NCI-H2081 (cell line): ENCODE measurements at regions not wholly inside any gene's neighbourhood (a gene's known extent, or its start where the extent isn't known, plus 50 kb on each side); places are given as distances from the start of the nearest gene placed in this dataset.

Source experiments
- DNase-seq, 2 experiments: peaks; one replicate each; lab custom pipeline; 2025; lab: John Stamatoyannopoulos, UW

DNA sequence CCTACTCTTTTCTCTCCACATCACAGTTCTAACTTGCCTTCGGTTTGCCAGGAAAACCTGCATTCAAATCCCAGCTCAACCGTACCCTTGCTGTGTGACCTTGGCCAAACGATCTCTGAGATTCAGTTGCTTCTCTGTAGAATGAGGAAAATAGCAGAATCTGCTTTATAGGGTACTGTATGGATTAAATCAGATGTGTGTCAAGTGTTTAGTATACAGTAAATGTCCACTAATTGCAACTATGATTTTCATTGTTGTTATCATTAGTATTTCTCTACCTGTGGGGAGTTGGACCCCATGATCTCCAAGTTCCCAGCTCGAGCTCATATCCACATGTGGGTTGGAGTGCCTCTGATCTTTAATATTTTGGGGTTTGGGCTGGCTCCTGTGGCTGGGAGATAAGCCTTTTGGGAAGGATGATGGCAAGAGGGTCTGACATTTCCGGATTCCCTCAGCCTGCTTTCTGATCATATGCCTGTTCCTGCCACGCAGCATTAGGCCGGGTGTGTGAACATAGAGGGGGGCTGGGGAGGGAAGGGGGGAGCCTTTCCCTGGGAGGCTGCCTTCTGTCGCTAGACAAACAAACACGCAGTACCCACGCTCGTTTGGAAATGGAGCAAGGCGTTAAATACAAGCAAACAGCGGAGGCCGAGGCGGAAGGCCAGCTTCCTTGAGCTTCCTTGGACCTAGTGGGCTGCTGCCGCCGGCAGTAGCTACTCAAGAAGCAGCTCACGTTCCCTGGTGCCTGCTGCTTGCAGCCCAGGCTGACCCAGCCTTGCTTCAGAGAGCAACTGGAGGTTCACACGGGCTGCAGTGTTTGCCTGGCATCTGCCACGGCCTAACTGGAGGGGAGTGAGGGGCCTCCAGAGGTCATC lies 213.5 kb upstream of the LHX5 start:
- no peak for DNase-seq

DNA sequence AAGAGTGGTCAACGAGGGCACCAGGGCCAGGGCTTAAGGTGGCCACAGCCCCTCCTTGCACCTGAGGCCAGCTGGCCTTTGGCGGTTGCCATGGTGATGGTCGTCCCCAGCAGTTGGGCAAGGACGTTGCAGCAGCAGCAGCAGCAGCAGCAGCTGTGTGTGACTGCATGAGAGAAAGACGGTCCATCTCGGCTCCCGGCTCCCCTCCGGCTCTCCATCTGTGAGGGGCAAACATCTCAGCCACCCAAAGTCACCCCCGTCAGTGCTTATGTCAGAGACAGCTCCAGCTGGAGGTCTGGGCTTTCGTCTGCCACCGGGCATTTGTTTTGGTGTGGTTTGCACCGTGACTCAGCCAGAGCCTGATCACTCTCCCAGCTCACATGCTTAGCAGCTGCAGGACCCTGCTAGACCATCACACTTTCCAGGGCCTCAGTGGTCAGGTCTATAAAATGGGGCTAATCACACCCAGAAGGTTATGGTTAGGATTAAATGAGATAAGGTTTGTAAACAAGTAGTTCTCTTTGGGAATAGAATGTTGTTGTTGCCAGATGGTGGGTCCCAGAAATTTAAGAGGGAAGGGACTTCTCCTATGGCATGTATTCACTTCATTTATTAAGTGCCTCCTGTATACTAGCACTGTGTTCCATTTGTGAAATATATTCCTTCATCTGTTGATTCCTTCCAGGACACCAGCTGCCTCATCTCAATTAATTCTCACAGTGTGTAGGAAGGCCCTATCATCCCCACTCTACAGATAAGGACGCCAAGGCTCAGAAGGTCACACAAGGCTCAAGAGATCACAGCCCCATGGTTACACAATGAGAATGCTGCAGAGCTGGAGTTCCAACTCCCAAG lies 212.6 kb upstream of the LHX5 start:
- DNase-seq = no peak

DNA sequence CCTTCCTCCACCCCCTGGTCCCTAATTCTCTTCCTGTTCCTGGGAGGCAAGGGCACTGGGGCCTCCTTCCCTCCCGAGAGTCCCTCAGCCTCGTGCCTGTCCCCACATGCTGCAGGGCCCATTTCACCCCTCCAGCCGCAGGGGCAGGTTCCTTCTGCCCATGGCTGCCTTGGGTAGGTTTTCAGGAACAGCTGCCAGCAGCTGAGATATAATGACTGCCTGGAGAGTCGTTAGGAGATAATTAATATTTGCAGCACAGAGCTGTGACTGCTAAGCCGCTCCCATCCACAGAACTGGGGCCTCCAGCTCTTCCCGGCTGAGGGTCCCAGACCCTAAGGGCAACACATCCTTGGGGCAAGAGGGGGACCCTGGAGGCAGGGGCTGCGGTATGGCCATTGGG lies 211.9 kb upstream of the LHX5 start:
- peak in 1 of 2 experiments; percentile 3 for DNase-seq

DNA sequence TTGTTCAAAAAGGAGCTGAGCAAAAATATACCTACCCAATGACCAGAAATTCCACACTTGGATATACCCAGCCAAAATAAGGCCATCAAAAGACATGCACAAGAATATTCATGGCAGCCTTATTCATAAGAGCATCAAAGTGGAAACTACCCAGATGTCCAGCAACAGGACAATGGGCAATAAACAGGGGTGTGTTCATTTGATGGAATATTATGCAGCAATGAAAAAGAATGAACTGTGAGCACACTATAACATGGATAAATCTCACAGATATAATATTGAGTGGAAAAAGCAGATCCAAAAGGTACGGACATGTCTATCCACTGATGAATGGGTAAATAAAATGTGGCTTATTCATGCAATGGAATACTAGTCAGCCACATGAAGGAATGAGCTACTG lies 209.2 kb upstream of the LHX5 start:
- no peak for DNase-seq

DNA sequence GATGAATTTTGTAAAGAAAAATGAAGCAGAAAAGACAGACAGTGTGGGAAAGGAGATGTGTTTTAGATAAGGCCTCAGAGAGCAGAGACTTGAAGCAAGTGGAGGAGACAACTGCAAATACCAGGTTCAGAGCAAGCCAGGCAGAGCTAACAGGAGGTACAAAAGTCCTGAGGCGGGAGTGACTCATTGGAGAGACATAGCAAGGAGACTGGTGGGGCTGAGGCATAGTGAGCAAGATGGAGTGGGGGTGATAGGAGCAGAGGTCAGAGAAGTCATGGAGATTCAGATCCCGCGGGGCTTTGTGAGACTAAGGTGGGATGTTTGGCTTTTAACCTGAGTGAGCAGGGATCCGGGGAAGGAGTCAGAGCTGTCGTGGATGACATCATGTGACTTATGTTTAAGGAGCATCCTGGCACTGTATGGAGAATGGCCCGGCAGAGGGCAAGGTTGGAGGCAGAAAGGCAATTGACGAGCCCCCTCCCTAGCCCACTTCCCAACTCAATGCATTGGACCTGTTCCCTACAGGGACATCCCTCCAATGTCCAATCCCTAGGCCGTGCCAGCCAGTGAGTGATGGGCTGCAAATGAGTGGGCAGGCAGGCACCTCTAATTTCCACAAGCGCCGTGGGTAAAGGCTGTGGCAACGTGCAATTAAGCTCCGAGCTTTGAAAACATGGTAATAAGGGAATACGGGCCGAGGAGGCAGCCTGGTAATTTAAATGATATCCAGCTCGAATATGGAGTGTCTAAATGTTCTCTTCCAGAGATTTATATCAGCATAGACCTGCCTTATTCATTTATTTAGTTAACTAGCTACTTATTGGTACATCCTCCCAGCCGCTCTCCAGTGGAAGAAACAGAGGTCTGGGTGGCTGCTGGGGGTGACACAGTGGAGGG lies 206.8 kb upstream of the LHX5 start:
- no peak for DNase-seq

DNA sequence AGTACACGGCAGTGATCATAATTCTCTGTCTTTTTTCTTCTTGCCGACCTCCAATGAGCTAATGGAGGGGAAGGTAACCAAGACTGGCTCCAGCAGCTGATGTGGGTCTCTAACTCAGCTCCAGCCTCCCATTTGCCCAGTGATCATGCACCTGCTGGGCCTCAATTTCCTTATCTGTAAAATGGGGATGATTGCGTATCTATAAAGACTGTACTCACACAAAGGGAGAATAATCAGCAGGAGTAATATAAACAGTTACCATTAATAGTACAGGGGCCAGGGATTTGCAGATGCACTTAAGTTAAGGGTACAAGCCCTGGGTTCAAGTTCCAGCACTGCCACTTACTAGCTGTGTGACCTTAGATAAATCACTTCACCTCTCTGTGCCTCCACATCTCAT lies 204.9 kb upstream of the LHX5 start:
- DNase-seq = no peak

DNA sequence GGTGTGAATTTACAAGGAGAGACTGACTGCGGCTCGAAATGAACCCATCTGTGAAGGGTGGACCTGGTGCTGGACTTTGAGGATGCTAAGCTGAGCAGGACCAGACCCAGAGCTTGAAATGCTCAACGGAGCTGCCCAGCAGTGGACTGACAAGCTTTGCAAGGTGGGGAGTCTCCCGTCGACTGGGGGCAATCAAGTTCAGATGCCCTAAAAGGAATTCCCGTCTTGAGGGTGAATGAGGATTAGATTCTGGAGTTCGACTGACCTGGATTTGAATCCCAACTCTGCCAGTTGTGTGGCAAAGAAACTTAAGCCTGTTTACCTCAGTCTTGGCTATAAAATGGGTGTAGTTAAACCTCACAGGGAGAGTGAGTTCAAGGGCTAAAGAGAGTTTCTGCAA lies 204.4 kb upstream of the LHX5 start:
- DNase-seq = no peak

DNA sequence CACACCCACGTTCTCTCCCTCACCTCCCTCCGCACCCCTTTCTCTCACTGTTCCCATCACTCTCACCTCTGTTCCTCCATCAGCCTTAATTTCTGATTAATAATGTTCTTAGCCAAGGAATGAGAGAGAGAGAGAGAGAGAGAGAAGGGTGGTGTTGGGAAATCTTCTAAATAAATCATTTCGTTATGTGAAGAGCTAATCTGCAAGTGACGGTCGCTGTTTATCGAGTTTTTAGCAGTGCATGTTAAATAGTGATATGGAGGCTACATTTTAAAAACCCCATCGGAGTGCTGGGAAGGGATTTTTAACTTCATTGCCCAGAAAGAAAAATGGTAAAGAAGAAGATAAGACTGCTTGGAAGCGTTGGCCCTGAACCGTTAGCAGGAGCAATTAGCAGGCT lies 203.3 kb upstream of the LHX5 start:
- DNase-seq = no peak

DNA sequence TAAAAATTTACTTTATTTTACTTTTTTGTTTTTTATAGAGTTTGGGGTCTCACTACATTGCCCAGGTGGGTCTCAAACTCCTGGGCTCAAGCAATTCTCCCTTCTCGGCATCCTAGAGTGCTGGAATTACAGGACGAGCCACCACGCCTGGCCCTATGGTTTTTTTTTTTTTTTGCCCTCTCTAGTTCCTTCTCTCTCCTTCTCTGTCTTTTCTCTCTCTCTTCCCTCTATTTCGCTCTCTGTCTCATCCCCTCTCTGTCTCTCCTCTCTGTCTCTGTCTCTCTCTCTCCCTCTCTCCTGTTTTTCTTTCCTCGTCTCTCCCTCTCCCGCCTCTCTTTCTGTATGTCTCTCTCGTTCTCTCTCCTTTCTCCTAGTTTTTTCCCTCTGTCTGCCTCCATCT lies 202.6 kb upstream of the LHX5 start:
- DNase-seq = no peak

DNA sequence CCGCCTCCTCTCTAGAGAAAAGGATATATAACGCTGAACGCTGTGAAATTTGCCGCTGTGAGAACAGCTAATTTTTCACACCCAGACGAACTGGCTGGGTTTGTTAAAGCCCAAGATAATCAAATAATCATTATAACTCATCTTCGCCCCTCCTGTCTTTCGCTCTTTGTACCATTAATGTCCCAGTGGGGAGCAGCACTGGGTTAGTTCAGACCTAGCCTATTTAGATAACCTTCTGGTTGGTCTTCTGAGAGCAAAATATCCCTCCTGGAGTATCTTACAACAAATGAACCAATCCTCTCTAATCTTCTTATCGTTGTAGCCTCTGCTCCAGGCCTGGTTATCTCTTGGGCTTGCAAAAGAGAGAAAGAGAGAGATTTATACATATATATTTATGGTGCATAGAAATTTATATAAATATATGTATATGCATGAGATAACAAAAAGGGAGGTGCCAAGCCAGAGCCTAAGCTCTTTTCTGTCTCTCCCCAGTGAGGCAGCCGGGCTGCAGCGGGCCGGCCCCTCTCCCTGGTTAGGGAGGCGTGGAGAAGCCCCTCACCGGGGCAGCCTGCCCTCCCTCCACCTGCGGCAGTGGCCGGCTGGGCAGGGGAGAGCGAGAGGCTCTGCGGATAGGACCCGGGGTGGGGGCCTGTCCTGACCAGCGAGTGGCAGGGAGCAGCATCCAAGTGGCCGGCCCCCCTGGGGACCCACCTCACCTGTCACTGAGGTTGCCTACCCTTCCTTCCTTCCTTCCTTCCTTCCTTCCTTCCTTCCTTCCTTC lies 202.0 kb upstream of the LHX5 start:
- DNase-seq = no peak

DNA sequence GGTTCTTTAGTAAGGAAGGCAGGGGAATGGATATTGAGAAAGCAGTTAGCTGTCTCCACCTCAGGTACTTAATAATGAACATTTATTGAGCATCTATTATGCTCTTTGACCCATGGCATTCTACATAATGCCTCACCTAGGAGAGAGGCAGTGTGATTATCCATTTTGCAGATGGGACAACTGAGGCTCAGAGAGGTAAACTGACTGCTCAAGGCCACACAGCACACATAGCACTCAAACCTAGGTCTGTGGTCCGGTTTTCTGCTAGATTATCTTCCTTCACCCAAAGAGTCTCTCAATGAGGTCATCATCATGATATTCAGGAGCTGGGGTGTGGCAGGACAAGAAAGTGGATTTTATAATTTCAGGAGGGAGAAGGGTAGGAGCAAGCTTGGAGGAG lies 199.1 kb upstream of the LHX5 start:
- no peak for DNase-seq

DNA sequence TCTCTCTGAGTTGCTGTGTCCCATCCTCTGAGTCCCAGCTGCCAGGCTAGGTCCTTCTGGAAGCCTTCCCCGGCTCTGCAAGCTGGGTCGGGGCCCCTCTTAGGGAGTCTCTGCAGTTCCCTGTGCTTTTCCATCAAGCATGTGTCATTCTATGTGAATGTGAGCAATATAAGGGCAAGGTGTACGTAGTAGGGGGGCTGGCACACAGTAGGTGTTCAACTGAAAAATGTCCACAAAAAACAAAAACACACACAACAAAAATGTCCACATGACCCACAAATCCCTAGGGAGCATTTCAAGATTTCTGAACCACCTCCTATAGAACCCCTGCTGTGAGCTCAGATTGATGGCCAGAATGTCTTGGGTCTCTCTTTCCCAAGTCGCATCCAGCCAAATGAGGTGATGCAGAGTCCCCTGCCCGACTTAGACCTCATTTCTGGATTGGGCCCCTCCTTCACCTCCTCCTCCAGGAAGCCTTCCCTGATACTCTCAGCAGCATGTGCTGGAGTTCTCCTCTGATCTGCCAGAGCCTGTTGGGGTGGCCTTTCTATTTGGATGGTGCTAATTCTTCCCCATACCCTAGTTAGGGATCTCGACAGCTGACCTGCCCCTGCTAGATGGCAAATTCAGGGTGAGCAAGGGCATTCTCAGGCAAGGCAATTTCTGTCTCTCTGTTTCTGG lies 196.1 kb upstream of the LHX5 start:
- no peak for DNase-seq

DNA sequence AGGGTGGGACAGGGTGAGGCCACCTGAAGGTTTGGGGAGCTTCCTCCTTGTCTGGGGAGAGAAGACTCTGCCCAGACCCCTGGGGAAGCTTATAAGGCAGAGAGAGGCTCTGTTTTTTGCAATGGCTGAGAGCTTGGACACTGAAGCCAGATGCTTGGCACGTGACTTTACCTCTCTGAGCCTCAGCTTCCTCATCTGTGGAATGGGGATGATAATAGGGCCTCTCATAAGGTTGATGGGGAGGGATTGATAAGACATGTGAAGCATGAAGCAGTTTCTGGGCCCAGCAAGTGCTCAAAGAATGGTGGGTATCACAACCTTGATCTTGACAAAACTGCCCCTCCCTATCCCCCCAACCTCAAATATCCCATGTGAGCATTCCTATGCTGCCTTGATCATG lies 195.4 kb upstream of the LHX5 start:
- no peak for DNase-seq

DNA sequence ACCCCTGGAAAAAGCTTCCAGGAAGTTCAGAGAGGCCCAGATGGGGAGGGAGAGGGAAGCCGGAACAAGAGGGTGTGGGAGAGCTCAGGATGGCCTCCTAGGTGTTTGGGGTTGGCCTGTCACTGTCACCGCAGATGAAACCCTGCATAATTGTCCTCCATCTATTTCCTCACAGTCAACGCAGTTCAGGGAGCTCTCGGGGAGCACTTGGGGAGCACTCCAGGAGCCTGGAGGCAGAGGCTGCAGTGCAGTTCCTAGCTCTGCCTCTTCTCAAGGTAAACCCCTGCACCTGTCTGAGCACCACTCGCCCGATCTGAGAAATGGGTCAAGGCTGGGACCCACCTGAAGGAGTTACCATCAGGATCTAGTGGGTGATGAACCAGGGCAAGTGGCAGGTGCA lies 194.6 kb upstream of the LHX5 start:
- no peak for DNase-seq

DNA sequence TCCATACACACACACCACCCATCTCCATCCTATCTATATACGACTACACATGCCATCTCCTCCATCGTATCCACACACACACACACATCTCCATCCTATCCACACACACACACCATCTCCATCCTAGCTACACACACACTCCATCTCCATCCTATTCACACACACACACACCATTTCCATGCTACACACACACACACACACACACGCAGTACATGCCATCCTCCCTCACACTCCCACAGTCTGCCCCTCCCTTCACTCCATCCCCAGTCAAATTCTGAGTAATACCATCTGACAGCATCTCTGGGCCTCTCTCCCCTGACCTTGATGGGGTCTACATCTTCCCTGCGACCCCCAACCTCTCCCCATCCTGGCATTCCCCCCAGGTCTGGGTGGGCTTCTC lies 193.8 kb upstream of the LHX5 start:
- no peak for DNase-seq

DNA sequence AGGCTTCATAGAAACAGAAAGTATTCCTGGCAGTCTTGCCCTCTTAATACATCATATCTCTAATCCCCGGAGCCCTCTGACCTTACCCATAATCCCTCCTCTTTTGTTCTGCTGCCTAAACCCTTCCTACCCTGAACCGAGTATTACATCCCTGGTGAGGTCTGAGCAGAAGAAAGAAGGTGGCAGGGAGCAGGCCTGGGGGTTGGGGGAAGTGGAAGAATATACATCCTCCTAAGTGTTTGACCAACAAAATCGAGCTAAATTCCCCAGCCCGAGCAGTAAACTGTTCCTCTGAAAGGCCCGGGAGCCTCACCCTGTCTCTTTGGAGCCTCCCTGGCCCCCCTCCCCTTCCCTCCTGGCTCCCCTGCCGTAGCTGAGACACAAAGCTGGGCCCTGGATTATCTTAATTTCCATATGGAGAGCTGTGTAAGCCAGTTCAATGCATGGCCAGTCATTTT lies 192.6 kb upstream of the LHX5 start:
- no peak for DNase-seq

DNA sequence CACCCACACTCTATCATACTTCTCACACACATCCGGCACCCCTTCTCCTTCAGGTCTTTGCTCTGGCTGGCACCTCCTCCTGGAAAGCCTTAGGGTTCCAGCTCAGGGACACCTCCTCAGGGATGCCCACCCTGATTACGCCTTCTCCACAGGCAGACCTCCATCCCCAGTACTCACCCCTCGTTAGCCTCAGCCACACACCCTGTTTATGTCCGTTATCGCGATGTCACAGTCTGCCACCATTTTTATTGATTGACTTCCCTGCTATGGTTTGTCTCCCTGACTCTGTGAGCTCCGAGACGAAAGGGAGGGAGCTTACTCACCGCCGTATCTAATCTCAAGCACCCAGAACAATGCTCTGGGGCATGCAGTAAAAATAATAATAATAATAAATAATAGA lies 191.7 kb upstream of the LHX5 start:
- no peak for DNase-seq

DNA sequence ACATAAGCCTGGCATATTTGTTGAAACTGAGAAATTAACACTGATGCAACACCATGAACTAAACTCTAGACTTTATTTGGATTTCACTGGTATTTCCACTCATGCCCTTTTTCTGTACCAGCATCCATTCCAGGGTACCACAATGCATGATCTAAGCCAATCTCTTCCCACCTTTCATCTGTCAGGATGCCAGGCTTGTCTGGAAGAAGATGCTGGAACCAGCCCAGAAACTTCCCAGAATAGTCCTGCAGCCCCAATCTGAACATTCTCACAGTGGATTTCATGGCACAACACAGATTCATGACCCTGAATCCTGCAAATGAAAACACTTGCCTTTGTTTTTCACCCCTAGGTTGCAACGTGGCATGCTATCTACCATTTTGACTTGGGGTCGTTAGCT lies 189.3 kb upstream of the LHX5 start:
- DNase-seq = no peak

DNA sequence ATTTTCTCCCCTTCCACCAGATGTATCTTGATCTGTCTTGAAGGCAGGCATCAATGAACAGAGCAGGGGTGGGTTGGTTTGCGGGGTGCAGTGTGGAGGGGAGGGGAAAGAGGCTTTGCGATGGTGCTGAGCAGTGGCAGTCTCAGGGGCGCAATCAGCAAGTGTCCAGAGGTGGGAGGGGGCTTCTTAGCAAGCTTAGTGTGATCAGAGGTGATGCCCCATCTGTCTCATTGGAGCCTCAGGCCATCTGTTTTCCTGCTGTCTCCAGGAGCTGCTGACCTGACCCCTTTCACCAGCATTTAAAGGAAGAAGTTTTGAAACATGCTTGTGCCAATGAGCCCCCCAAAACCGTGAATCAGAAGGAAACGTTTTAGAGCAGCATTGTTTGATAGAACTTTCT lies 187.7 kb upstream of the LHX5 start:
- DNase-seq = no peak

DNA sequence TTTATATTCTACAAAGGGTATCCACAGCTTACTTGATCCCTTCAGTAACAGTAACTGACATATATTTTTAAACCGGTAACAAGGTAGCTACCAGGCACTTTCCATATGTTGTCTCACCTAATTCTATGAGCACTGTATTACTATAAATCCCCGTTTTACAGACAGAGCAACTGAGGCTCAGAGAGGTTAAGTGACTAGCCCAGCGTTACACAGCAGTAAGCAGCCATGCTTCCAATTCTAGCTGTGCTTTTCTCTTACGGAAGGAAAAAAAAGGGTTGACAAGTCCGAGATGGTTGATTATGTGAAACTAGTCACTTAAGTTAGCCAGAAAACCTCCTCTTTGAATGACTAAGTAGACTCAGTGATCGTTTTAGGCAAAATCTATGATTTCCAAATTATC lies 187.3 kb upstream of the LHX5 start:
- DNase-seq = no peak
